AG04449 (cell line): ENCODE measurements at regions not wholly inside any gene's neighbourhood (a gene's known extent, or its start where the extent isn't known, plus 50 kb on each side); places are given as distances from the start of the nearest gene placed in this dataset.

ENCODE experiments used
- CTCF ChIA-PET: fragments of 350-600 bp; formaldehyde crosslinking; extraction: SDS; loops from one replicate; lab custom pipeline; 2021; ENCODE audit warnings: antibody characterized with exemption; lab: Yijun Ruan, JAX
- POLR2A ChIA-PET: fragments of 400-600, 350-600 bp; formaldehyde crosslinking; extraction: SDS; loops from one replicate; lab custom pipeline; 2020; ENCODE audit warnings: antibody characterized with exemption, inconsistent platforms; lab: Yijun Ruan, JAX
- DNase-seq: peaks from one replicate; pipeline ENCODE4 v3.0.0-alpha.2; 2010; ENCODE audit warnings: low read depth, low spot score
- H3K4me3 ChIP-seq: 2 replicates; pipeline ENCODE4 v1.5.1; 2011; ENCODE audit warnings: low read depth, mild to moderate bottlenecking, control low read depth, low read length
- CTCF ChIP-seq: IDR thresholded peaks from one replicate; pipeline ENCODE4 v1.5.1; 2011; ENCODE audit warnings: mild to moderate bottlenecking, moderate library complexity, low read length, control low read depth, inconsistent platforms; ENCODE audit not compliant: insufficient read depth; ENCODE audit errors: missing control alignments

DNA sequence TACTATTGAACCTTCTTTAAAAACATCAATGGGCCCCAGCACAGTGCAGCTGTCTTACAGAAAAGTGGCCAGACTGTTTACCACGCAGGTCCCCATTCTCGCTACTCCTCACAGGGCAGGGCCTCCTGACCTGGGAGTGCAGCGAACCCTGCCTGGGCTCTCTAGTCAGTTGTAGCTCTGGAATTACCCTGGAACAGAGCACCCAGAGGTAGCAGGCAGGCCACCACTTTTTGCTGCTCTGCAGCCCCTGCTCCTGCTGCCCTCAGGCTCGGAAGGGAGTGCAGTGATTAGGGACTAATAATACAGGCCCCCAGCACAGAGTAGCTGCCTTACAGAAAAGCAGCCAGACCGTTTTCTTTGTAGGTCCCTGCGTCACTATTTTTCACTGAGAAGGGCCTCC, 1563.0 kb downstream of the SUCLG1 start:
- no peak for DNase-seq
- H3K4me3 ChIP-seq = no peak overlapping the region
- POLR2A ChIA-PET = no interaction called here
- no peak for TF ChIP-seq CTCF
- CTCF ChIA-PET = no interaction called here

GRCh38 chr2:82893190-82893589, 1565.9 kb downstream of the SUCLG1 start:
- ChIA-PET POLR2A (no interaction called here), CTCF (no interaction called here)
- DNase-seq = no peak
- TF ChIP-seq CTCF = no peak
- H3K4me3 ChIP-seq = no peak overlapping the region

DNA sequence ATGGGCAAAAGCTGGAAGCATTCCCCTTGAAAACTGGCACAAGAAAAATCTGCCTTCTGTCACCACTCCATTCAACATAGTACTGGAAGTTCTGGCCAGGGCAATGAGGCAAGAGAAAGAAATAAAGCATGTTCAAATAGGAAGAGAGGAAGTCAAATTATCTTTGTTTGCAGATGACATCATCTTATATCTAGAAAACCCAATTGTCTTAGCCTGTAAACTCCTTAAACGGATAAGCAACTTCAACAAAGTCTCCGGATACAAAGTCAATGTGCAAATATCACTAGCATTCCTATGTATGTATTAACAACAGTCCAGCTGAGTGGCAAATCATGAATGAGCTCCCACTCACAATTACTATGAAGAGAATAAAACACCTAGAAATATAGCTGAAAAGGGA, 1579.3 kb downstream of the SUCLG1 start:
- TF ChIP-seq CTCF = no peak
- ChIA-PET POLR2A (no interaction called here), CTCF (no interaction called here)
- DNase-seq = no peak
- H3K4me3 ChIP-seq = no peak overlapping the region

- ChIA-PET POLR2A (no interaction called here), CTCF (interaction anchor here (1.0 kb wide), 1 partner anchor 13 kb away, joined by 3 read pairs; no protein-coding TSS in a partner anchor)
- no peak overlapping the region for H3K4me3 ChIP-seq
- no peak for TF ChIP-seq CTCF
- no peak for DNase-seq
Measured at GRCh38 chr2:82875858-82876257, 1583.2 kb downstream of the SUCLG1 start.

DNA sequence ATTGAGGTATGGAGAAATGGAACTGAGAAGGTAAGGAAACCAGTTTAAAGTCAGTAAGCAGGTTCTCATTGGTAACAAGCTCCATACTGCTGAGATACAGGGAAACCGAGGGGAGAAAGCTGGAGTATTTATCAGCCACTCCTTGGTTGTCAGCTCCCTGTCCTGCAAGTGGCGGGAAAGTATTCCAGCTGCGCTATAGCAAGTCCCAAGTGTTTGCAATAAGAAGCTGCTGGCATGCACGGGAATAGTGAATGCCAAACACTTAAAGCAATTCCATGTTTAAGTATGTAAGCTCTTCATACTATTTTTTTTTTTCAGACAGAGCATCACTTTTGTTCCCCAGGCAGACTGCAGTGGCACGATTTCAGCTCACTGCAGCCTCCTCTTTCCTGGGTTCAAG, 1601.1 kb downstream of the SUCLG1 start:
- no peak for TF ChIP-seq CTCF
- CTCF ChIA-PET = no interaction called here
- DNase-seq = no peak
- no peak overlapping the region for H3K4me3 ChIP-seq
- POLR2A ChIA-PET = interaction anchor here (0.6 kb wide), 1 partner anchor 1569 kb away, joined by 3 read pairs; no protein-coding TSS in a partner anchor

GRCh38 chr2:82853299-82853698, 1605.8 kb downstream of the SUCLG1 start:
- TF ChIP-seq CTCF = no peak
- ChIA-PET CTCF (no interaction called here), POLR2A (no interaction called here)
- H3K4me3 ChIP-seq = no peak overlapping the region
- DNase-seq = no peak
